GM18870 (cell line): ENCODE measurements at regions not wholly inside any gene's neighbourhood (a gene's known extent, or its start where the extent isn't known, plus 50 kb on each side); places are given as distances from the start of the nearest gene placed in this dataset.

Experiments used
- ATAC-seq: cut with Tn5 transposase; IDR thresholded peaks from one replicate; pipeline ENCODE4 v1.9.1; 2021; ENCODE audit warnings: moderate library complexity; ENCODE audit not compliant: unreplicated experiment

GRCh38 chr10:52440612-52441285 is 126.7 kb downstream of the DKK1 start:
- ATAC-seq, result no peak

GRCh38 chr10:52442576-52442975 is 128.5 kb downstream of the DKK1 start:
- ATAC-seq, result no peak

GRCh38 chr10:52443419-52444388 is 129.6 kb downstream of the DKK1 start:
- ATAC-seq, result no peak

DNA sequence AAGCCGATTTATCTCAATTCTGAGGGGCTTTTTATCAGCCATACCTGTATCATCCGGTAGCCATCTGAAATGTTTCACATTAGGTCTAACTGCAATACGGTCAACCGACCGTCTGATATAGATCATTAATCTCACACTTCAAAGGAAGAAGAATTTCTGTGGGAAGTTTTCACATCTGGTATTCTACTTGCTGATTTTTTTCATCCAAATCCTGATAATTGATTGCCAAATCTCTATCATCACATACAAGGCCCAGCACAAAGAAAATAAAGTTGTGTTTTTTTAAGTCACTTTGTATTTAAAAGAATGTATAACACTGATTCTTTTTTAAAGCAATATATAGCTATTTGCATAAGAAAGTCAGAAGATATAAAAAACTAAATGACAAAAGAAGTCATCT is 132.3 kb downstream of the DKK1 start:
- no peak for ATAC-seq

GRCh38 chr10:52447931-52448353 is 133.9 kb downstream of the DKK1 start:
- ATAC-seq, result no peak

GRCh38 chr10:52450762-52451291 is 136.7 kb downstream of the DKK1 start:
- no peak for ATAC-seq

DNA sequence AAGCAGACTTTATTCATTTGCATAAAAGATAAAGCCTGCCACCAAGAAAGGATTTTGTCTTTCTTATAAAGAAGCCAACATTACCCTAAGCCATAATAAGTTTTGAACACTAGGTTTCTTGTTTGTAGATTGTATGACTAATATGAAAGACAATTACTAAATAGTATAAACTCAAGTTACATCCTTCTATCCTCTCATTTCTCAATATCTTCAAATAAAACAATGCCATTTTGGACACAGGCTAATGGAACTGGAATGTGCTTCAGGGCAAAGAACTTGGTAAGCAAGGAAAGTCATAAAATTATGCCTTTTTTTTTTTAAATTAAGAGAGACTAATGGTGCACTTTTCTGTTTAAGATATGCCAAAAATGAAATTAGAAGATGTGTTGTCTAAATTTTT is 137.7 kb downstream of the DKK1 start:
- ATAC-seq, result no peak

- no peak for ATAC-seq
Measured at GRCh38 chr10:52452600-52453493, 138.8 kb downstream of the DKK1 start.

DNA sequence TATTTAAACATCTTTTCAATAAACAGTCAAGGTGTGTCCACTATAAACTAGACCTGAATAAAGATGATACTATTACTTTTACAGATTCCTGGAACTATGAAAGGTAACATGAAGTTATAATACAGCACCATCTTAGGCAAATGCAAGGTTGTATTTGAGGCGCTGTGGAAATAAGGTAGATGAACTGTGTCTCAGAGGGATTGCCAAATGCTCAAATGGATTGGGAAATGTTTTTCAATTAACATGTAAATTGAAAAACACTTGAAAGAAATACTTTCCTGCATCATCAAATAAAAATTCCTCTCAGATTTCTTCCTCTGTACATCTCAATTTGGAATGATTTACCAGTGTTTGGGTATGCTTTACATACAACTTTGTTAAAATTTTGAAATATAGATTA is 139.4 kb downstream of the DKK1 start:
- no peak for ATAC-seq

GRCh38 chr10:52454491-52454890 is 140.4 kb downstream of the DKK1 start:
- ATAC-seq, result no peak

DNA sequence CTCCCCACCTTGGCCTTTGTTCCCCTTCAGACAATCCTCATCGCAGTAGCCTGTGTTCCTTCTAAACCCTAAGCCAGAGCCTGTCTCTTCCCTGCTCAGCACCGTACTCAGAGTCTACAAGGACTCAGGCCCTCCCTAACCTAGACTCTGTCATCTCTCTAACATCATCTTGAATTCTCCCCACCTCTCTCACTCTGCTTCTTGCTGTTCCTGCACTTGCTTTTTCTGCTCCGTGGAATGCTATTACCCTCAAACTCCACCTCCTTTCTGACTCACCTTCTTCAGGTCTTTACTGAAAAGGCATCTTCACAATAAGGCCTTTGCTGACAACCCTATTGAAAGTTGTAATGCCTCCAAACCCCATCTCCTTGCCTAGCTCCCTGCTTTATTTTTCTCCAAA is 141.0 kb downstream of the DKK1 start:
- ATAC-seq, result no peak

DNA sequence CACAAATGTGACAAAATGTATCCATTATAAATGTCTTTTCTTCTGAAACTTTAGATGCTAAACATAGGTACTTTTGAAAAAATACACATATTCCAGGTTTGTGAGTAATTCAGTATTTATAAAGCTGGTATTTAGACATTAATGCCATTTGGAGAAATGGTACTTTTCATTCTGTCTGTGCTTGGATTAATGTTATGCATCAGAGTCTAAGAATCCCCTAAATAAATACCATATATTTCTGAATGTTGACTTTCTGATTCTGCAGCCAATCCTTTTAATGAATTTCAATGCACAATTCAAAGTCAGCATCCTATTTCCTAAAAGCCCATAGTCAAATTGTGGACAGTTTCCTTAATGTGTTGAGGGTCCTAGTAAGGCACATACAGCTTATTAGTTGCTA is 145.0 kb downstream of the DKK1 start:
- ATAC-seq, result no peak

- ATAC-seq, result no peak
Measured at GRCh38 chr10:52463826-52464225, 149.7 kb downstream of the DKK1 start.

- ATAC-seq, result no peak
Measured at GRCh38 chr10:52464368-52465124, 150.5 kb downstream of the DKK1 start.

- ATAC-seq, result no peak
Measured at GRCh38 chr10:52465202-52465601, 151.1 kb downstream of the DKK1 start.

GRCh38 chr10:52466464-52466863 is 152.4 kb downstream of the DKK1 start:
- ATAC-seq, result peak; percentile 53

DNA sequence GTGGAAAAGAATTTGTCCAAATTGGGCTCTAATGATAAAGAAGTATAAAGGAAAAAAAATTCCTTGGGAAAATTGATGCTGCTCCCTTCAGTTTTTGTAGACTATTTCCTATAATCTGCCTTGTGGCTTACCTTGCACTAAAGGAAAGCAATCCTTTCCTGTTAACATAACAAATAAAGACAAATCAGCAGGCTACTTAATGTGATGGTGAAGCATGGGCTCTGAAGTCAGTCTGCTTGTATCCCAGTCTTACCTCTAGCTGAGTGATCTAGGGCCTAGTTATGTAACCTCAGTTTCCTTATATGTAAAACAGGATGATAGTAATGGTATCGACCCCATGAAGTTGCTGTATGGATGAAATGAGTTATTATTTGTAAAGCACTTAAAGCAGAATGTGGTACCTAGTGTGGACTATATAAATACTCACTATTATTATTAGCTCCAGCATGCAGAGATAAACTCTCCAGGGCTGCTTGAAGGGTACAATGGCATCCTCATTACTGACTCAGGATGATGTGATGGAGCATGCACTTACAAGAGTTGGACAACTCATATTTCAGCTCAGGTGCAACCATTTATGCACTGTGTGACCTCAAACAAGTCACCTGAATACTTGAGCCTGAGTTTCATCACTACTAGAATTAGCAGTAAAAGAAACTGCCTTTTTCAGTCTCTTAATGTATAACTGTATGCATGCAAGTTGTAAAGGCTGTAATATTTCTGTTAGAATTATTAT is 156.1 kb downstream of the DKK1 start:
- no peak for ATAC-seq

DNA sequence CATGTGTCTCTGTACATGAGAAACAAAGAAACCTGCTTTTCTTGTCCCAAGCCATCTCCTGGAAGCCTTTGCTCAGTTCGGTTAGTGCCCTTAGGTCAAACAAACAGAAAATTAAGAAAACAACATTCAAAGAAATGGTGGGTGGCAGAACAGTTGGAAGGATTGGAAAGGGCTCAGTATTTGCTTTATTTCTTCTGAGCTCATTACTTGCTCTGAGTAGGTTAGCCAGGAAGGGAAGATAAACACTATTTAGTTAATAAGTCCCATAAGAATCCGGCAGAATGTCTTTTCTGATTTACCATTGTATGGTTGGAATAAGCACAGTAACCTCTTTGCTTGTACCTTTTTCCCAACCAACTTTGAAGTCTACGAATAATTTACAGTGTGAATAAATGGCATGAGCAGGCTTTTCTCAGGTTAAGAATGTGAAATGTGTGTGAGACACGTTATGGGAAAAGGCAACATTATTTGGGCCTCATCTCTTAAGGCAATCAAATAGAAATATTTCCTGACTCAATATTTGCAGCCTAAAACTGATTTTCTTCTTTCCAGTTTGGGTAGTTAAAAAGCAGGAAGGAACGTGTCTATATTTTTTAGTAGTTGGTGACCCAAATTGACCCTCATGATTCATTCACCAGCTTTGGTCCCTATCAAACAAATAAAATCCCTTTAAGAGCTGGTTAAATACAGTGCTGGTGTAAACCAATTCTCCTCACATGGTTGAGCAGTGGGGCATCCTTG is 158.5 kb downstream of the DKK1 start:
- no peak for ATAC-seq

GRCh38 chr10:52474265-52474664 is 160.2 kb downstream of the DKK1 start:
- no peak for ATAC-seq
